Cardiac muscle cell (in vitro differentiated cells and primary cell): ENCODE measurements at regions not wholly inside any gene's neighbourhood (a gene's known extent, or its start where the extent isn't known, plus 50 kb on each side); places are given as distances from the start of the nearest gene placed in this dataset.

Experiments
- DNase-seq, 2 donors: peaks; one replicate each; pipeline versions ENCODE4 v3.0.0 to v3.0.0-alpha.2; 2010 to 2017; ENCODE audit warnings: low read depth in 1 of 2, low spot score in 1 of 2
- H3K27ac ChIP-seq: fragments of 200-600 bp; sonication (generic); 2 replicates; pipeline ENCODE4 v1.5.1; 2016
- H3K27me3 ChIP-seq: fragments of 200-600 bp; sonication (generic); 2 replicates; pipeline ENCODE4 v1.6.0; 2016; ENCODE audit warnings: control low read depth
- H3K36me3 ChIP-seq: fragments of 200-600 bp; sonication (generic); 2 replicates; pipeline ENCODE4 v1.5.1; 2016; ENCODE audit warnings: control low read depth
- H3K4me1 ChIP-seq: fragments of 200-600 bp; sonication (generic); 2 replicates; pipeline ENCODE4 v1.8.1; 2017; ENCODE audit warnings: low read depth, mild to moderate bottlenecking, mixed run types
- H3K4me3 ChIP-seq: fragments of 200-600 bp; sonication (generic); 2 replicates; pipeline ENCODE4 v1.5.1; 2016; ENCODE audit warnings: mild to moderate bottlenecking
- H3K9me3 ChIP-seq: fragments of 200-600 bp; sonication (generic); 2 replicates; pipeline ENCODE4 v1.5.1; 2017; ENCODE audit warnings: low read depth, mild to moderate bottlenecking, control low read depth
- TF ChIP-seq, protein P1 (sequence below): IDR thresholded peaks from 2 replicates; pipeline ENCODE4 v1.5.1; 2012; ENCODE audit warnings: low read depth, mild to moderate bottlenecking, low read length

DNA sequence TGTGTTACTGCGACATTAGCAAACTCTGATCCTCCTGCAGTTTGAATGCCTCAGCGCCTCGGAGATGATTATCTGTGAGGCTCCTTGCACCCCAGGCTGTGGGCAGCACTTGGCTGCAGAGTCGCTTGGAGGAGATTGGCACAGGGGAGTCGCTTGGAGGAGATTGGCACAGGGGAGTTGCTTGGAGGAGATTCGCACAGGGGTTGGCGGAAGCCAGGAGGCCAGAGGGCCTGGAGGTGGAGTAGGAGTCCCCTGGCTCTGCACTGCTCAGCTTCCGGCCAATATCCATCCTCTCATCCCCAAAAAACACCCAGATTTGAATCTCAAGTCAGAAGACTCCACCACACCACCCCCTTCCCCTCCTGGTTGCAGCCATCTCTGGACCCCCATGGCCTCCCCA lies 192.6 kb upstream of the NECTIN1 start:
- Histone ChIP-seq H3K27me3 (peaks cover 11% of the 10 kb centered on the region), H3K27ac (no peak overlapping the region), H3K4me3 (no peak overlapping the region), H3K9me3 (no peaks in the 10 kb centered on the region), H3K36me3 (no peaks in the 10 kb centered on the region), H3K4me1 (peaks cover 13% of the 10 kb centered on the region)
- DNase-seq, result no peak
- TF ChIP-seq, protein P1, sequence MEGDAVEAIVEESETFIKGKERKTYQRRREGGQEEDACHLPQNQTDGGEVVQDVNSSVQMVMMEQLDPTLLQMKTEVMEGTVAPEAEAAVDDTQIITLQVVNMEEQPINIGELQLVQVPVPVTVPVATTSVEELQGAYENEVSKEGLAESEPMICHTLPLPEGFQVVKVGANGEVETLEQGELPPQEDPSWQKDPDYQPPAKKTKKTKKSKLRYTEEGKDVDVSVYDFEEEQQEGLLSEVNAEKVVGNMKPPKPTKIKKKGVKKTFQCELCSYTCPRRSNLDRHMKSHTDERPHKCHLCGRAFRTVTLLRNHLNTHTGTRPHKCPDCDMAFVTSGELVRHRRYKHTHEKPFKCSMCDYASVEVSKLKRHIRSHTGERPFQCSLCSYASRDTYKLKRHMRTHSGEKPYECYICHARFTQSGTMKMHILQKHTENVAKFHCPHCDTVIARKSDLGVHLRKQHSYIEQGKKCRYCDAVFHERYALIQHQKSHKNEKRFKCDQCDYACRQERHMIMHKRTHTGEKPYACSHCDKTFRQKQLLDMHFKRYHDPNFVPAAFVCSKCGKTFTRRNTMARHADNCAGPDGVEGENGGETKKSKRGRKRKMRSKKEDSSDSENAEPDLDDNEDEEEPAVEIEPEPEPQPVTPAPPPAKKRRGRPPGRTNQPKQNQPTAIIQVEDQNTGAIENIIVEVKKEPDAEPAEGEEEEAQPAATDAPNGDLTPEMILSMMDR, result no peak

DNA sequence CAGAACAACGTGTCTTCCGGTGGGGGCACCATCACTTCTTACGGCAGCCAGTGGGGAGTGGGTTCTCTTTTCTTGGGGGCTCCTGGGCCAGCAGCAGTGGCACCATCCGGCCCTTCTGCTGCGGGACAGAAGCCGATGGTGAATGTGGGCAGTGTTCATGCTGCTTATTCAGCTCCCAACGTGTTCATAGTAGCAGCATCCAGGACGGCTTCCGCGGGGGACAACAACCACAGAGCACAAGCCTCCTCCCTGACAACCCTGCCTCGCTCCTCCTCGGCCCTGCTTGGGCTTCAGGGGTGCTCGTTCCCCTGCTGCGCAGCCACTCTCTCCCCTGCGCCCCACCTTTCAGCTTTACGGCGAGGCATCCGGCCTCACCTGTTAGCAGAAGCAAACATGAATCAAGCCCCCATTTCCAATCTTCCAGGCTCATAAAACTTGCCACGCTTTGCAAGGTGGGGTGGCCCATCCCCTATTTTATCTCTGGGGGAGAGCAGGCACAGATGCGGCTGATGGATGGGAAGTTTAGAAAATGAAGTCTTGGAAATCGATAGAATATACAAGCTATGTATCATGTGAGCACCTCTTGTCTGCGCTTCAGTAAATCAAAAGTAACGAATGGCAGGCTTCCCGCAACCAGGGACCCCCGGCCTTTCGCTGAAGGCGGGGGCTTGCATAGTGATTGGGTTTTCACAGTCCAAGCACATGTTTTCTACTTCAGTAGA lies 191.8 kb upstream of the NECTIN1 start:
- Histone ChIP-seq H3K9me3 (no peaks in the 10 kb centered on the region), H3K36me3 (no peaks in the 10 kb centered on the region), H3K4me3 (no peak overlapping the region), H3K27ac (no peak overlapping the region), H3K4me1 (peaks cover 13% of the 10 kb centered on the region), H3K27me3 (peaks cover 11% of the 10 kb centered on the region)
- TF ChIP-seq, protein P1, result no peak
- no peak for DNase-seq

DNA sequence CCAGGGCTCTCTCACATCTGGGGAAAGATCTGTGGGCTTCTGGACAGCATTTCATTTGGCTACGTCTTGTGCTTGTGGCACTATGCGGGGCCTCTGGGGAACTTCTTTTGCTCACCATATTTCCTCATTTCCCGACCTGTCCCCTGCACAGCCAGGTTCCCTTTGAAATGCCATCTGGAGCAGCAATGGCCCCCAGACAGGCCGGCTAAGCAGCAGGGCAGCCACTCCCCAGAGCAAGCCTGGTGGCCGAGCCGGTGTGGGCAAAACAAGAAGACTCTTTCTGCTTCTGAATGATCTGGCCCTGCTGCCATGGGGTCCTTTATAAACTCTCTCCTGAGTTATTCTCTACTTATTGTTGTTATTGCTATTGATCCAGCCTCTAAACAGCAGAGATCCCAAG lies 190.7 kb upstream of the NECTIN1 start:
- Histone ChIP-seq H3K4me1 (peaks cover 13% of the 10 kb centered on the region), H3K9me3 (no peaks in the 10 kb centered on the region), H3K27ac (no peak overlapping the region), H3K4me3 (no peak overlapping the region), H3K36me3 (no peaks in the 10 kb centered on the region), H3K27me3 (peaks cover 11% of the 10 kb centered on the region)
- DNase-seq, result no peak
- TF ChIP-seq, protein P1, result no peak

DNA sequence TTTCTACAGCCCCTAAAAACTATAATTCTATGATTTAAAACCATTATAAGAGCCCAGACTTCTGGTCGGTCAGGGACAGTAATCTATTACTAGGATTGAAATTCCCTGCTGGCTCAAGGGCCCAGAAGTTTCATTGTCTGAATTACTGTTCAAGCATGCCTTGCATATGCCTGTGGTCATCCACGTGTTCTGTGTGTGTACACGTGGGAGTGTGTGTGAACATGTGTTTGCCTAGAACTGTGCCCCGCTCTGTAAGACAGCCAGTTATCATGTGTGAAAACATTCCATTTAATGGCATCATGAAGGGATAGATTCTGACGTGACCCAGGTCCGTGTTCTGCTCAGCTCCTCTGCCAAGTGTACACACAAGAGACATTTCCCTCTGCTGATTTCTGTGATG lies 189.3 kb upstream of the NECTIN1 start:
- peaks cover 10% of the 10 kb centered on the region for H3K4me1 ChIP-seq
- DNase-seq, result peak in 1 of 2 donors; percentile 2
- TF ChIP-seq, protein P1, result no peak
- H3K4me3 ChIP-seq, result no peak overlapping the region
- H3K27me3 ChIP-seq, result peaks cover 11% of the 10 kb centered on the region
- no peak overlapping the region for H3K27ac ChIP-seq
- no peaks in the 10 kb centered on the region for H3K36me3 ChIP-seq
- H3K9me3 ChIP-seq, result no peaks in the 10 kb centered on the region

DNA sequence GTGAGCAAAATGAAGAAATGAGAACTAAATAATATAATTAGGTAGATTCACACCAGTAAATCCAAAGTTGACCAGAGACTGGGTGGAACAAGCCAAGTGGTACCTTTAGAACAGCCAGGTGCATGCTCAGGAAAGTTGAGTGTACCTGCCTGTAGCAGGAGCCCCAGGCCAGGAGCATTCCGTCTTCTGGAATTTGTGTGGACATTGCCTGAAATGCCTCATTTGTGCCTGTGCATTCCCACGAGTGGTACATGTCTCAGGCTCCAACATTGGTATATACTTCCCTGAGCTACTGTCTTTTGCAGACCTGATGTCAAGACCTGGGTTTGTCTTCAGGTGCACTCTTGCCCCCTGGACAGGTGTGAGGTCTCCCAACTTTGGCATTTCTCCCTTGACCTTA lies 187.6 kb upstream of the NECTIN1 start:
- no peak overlapping the region for H3K4me3 ChIP-seq
- H3K4me1 ChIP-seq, result no peaks in the 10 kb centered on the region
- DNase-seq, result no peak
- H3K27ac ChIP-seq, result no peak overlapping the region
- TF ChIP-seq, protein P1, result no peak
- H3K27me3 ChIP-seq, result peaks cover 11% of the 10 kb centered on the region
- no peaks in the 10 kb centered on the region for H3K9me3 ChIP-seq
- no peaks in the 10 kb centered on the region for H3K36me3 ChIP-seq
